Superior temporal gyrus (tissue), 1 donor: ENCODE measurements at regions not wholly inside any gene's neighbourhood (a gene's known extent, or its start where the extent isn't known, plus 50 kb on each side); places are given as distances from the start of the nearest gene placed in this dataset.
"Not testable (repeated sequence)": the region's sequence is repeated elsewhere in the genome, so short reads cannot be mapped to it uniquely, and the experiment has no call there.

Experiments
- DNase-seq: peaks from one replicate; pipeline ENCODE4 v3.0.0-alpha.2; 2016; ENCODE audit errors: extremely low spot score

- DNase-seq, result no peak
These were observed 755.7 kb downstream of the MCTP2 start for GRCh38 chr15:94987085-94987484.

- no peak for DNase-seq
These were observed 760.4 kb downstream of the MCTP2 start for GRCh38 chr15:94991718-94992117.

- DNase-seq, result no peak
These were observed 778.3 kb downstream of the MCTP2 start for GRCh38 chr15:95009635-95010034.

GRCh38 chr15:95013381-95013780 is 782.0 kb downstream of the MCTP2 start:
- DNase-seq, result no peak

GRCh38 chr15:95016511-95017229 is 785.3 kb downstream of the MCTP2 start:
- no peak for DNase-seq

GRCh38 chr15:95017666-95018328 is 786.4 kb downstream of the MCTP2 start:
- DNase-seq, result peak; percentile 20

GRCh38 chr15:95018888-95019545 is 787.7 kb downstream of the MCTP2 start:
- DNase-seq, result no peak

GRCh38 chr15:95019907-95020306 is 788.5 kb downstream of the MCTP2 start:
- DNase-seq, result no peak

- DNase-seq, result no peak
These were observed 790.5 kb downstream of the MCTP2 start for GRCh38 chr15:95021816-95022215.

GRCh38 chr15:95024351-95024750 is 793.0 kb downstream of the MCTP2 start:
- no peak for DNase-seq

GRCh38 chr15:95025924-95026728 is 794.8 kb downstream of the MCTP2 start:
- DNase-seq, result no peak

- DNase-seq, result no peak
These were observed 796.6 kb downstream of the MCTP2 start for GRCh38 chr15:95027981-95028380.

- no peak for DNase-seq
These were observed 800.8 kb downstream of the MCTP2 start for GRCh38 chr15:95032156-95032555.

GRCh38 chr15:95035106-95035505 is 803.7 kb downstream of the MCTP2 start:
- no peak for DNase-seq

- DNase-seq, result no peak
These were observed 809.9 kb downstream of the MCTP2 start for GRCh38 chr15:95041297-95041696.

- DNase-seq, result not testable (repeated sequence)
These were observed 812.0 kb downstream of the MCTP2 start for GRCh38 chr15:95043236-95043932.

- DNase-seq, result no peak
These were observed 812.6 kb downstream of the MCTP2 start for GRCh38 chr15:95043933-95044313.

- DNase-seq, result no peak
These were observed 813.5 kb downstream of the MCTP2 start for GRCh38 chr15:95044745-95045417.

- no peak for DNase-seq
These were observed 820.5 kb downstream of the MCTP2 start for GRCh38 chr15:95051861-95052260.

GRCh38 chr15:95059346-95059905 is 828.1 kb downstream of the MCTP2 start:
- DNase-seq, result no peak
